NCI-H128 (cell line): ENCODE measurements at regions not wholly inside any gene's neighbourhood (a gene's known extent, or its start where the extent isn't known, plus 50 kb on each side); places are given as distances from the start of the nearest gene placed in this dataset.
"Not testable (repeated sequence)": the region's sequence is repeated elsewhere in the genome, so short reads cannot be mapped to it uniquely, and the experiment has no call there.

Experiments used
- DNase-seq: peaks from one replicate; lab custom pipeline; 2025; ENCODE audit not compliant: unreplicated experiment; lab: John Stamatoyannopoulos, UW

GRCh38 chr3:6605227-6605626 lies 255.7 kb upstream of the GRM7 start:
- DNase-seq = no peak

GRCh38 chr3:6608843-6609242 lies 252.1 kb upstream of the GRM7 start:
- DNase-seq = no peak

GRCh38 chr3:6612034-6612616 lies 248.8 kb upstream of the GRM7 start:
- no peak for DNase-seq

GRCh38 chr3:6622260-6622659 lies 238.7 kb upstream of the GRM7 start:
- DNase-seq = no peak

- no peak for DNase-seq
These were observed 238.2 kb upstream of the GRM7 start for GRCh38 chr3:6622712-6623111.

- DNase-seq = no peak
These were observed 229.5 kb upstream of the GRM7 start for GRCh38 chr3:6631376-6631775.

GRCh38 chr3:6640907-6641306 lies 220.0 kb upstream of the GRM7 start:
- no peak for DNase-seq

GRCh38 chr3:6644070-6644929 lies 216.6 kb upstream of the GRM7 start:
- DNase-seq = no peak

- no peak for DNase-seq
These were observed 206.2 kb upstream of the GRM7 start for GRCh38 chr3:6654670-6655069.

GRCh38 chr3:6655275-6655674 lies 205.6 kb upstream of the GRM7 start:
- DNase-seq = no peak

- no peak for DNase-seq
These were observed 203.3 kb upstream of the GRM7 start for GRCh38 chr3:6657591-6657990.

GRCh38 chr3:6667354-6667753 lies 193.6 kb upstream of the GRM7 start:
- DNase-seq = no peak

- no peak for DNase-seq
These were observed 189.6 kb upstream of the GRM7 start for GRCh38 chr3:6671363-6671762.

- no peak for DNase-seq
These were observed 181.4 kb upstream of the GRM7 start for GRCh38 chr3:6679510-6679909.

GRCh38 chr3:6680119-6680806 lies 180.7 kb upstream of the GRM7 start:
- no peak for DNase-seq

- DNase-seq = no peak
These were observed 163.6 kb upstream of the GRM7 start for GRCh38 chr3:6697285-6697684.

GRCh38 chr3:6697722-6698121 lies 163.2 kb upstream of the GRM7 start:
- DNase-seq = no peak

GRCh38 chr3:6704817-6705216 lies 156.1 kb upstream of the GRM7 start:
- not testable (repeated sequence) for DNase-seq

- no peak for DNase-seq
These were observed 154.1 kb upstream of the GRM7 start for GRCh38 chr3:6706777-6707176.

GRCh38 chr3:6709178-6709577 lies 151.7 kb upstream of the GRM7 start:
- DNase-seq = no peak

GRCh38 chr3:6714962-6715361 lies 146.0 kb upstream of the GRM7 start:
- DNase-seq = no peak

GRCh38 chr3:6716420-6716819 lies 144.5 kb upstream of the GRM7 start:
- no peak for DNase-seq
